GM10266 (cell line): ENCODE measurements at regions not wholly inside any gene's neighbourhood (a gene's known extent, or its start where the extent isn't known, plus 50 kb on each side); places are given as distances from the start of the nearest gene placed in this dataset.

Source experiments
- DNase-seq: peaks from one replicate; pipeline ENCODE4 v3.0.0; 2012; ENCODE audit errors: extremely low spot score
- TF ChIP-seq, protein P1 (sequence below): IDR thresholded peaks from 2 replicates; pipeline ENCODE4 v1.5.1; 2012; ENCODE audit warnings: mild to moderate bottlenecking, low read depth; ENCODE audit not compliant: control insufficient read depth, insufficient read depth; ENCODE audit errors: missing control alignments

DNA sequence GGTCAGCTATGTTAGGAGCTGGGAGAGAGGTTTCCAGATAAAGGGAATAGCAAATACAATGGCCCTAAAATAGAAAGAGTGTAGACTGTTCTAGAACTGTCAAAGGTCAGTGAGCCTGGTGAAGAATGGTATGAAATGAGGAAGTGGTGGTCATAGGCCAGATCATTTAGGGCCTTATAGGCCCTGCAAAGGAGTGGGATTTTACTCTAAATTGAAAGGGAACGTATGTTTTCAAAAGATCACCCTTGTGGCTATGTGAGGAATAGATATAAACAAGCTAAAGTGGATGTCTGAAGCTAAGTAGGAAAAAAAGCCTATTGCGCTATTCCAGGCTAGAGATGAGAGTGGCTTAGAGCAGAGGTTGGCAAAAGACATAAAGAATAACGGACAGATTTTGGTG is 70.7 kb upstream of the TDRD3 start:
- DNase-seq, result no peak
- TF ChIP-seq, protein P1, sequence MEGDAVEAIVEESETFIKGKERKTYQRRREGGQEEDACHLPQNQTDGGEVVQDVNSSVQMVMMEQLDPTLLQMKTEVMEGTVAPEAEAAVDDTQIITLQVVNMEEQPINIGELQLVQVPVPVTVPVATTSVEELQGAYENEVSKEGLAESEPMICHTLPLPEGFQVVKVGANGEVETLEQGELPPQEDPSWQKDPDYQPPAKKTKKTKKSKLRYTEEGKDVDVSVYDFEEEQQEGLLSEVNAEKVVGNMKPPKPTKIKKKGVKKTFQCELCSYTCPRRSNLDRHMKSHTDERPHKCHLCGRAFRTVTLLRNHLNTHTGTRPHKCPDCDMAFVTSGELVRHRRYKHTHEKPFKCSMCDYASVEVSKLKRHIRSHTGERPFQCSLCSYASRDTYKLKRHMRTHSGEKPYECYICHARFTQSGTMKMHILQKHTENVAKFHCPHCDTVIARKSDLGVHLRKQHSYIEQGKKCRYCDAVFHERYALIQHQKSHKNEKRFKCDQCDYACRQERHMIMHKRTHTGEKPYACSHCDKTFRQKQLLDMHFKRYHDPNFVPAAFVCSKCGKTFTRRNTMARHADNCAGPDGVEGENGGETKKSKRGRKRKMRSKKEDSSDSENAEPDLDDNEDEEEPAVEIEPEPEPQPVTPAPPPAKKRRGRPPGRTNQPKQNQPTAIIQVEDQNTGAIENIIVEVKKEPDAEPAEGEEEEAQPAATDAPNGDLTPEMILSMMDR, result no peak

DNA sequence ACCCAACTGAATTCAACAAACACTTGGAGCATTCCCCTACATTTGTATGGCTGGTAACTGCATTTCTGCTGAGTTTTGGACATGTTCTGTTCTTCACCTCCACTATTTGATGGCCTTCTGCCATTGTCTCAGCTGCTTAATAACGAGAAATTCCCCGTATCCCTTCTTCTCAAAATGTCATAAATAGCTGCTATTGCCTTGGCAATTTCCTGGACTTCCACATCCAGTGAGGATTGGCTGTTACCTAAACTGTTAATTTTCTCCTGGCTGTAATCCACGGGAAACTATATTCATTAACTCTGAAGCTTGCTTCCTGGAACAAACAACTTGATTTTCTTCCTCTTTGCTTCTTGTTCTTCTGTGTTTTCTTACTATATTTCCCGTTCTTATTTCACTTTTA is 69.5 kb upstream of the TDRD3 start:
- TF ChIP-seq, protein P1, result no peak
- DNase-seq, result no peak

DNA sequence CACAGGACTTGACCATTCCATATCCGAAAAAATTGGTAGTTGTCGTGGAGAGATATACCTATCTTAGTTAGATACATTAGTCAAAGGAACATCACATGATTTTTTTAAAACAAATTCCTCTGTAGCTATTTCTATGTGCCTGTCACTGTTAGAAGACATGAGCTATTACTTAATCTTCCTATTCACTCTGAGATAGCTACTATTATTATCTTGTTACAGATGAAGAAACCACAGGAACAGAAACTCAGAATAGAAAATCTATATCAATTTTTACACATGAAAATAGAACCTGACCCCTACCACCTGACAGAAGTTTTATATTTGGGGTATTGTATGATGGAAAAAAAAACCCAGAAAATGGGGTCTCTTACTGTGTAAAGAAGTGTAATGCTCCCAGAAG is 68.9 kb upstream of the TDRD3 start:
- TF ChIP-seq, protein P1, result no peak
- no peak for DNase-seq

DNA sequence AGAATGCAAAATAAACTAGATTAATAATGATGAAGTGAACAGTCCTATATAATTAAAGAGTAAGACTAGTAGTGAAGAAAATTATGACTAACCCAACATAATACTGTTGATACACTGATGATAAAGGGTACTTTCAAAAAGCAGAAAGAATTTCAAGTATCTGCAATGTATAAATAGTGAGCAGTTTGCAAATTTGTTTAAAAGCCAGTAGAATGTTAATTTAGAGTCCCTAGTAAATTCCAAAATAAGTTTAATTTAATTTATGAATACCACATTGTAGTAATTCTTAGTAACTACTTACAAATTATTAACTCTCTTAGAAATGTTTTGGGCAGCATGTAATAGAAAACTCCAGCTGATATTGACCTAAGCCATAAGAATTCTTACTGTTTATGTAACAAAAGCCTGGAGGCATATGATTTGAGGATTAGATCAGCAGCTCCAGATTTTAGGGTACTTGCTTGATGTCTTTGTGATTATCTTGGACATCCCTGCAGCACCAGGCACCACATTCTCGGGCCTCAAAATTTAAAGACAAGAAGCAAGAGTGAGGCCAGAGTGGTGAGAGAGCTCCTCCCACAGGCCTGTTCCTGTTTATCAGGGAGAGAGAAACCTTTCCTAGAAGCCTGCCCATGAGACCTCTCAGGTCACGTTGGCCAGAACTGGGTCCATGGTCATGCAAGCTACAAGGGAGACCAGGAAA is 67.6 kb upstream of the TDRD3 start:
- DNase-seq, result peak; percentile 57
- TF ChIP-seq, protein P1, result peak; percentile 64

- TF ChIP-seq, protein P1, result no peak
- DNase-seq, result no peak
These were observed 65.6 kb upstream of the TDRD3 start for GRCh38 chr13:60331249-60332012.

- no peak for DNase-seq
- TF ChIP-seq, protein P1, result no peak
These were observed 64.3 kb upstream of the TDRD3 start for GRCh38 chr13:60332682-60333081.

- TF ChIP-seq, protein P1, result no peak
These were observed 62.7 kb upstream of the TDRD3 start for GRCh38 chr13:60334310-60334709.

More at GRCh38 chr13:60334310-60334709, 62.7 kb upstream of the TDRD3 start:
- DNase-seq, result no peak
